Esophagus muscularis mucosa (tissue), 3 donors: ENCODE measurements at regions not wholly inside any gene's neighbourhood (a gene's known extent, or its start where the extent isn't known, plus 50 kb on each side); places are given as distances from the start of the nearest gene placed in this dataset.

Experiments
- CTCF ChIP-seq, 3 experiments: fragments of 200-600 bp in 2 of 3; fragments of 450-650 bp in 1 of 3; sonication (generic) in 2 of 3; IDR thresholded peaks; one replicate each; pipeline ENCODE4 v1.5.1; 2017 to 2019; ENCODE audit warnings: antibody characterized with exemption in 3 of 3, mild to moderate bottlenecking in 2 of 3, moderate library complexity in 1 of 3
- EP300 ChIP-seq: sonication (generic); formaldehyde crosslinking; IDR thresholded peaks from one replicate; pipeline ENCODE4 v1.6.1; 2017; ENCODE audit warnings: antibody characterized with exemption

- TF ChIP-seq EP300, result no peak
- TF ChIP-seq CTCF (IDR thresholded peaks at IDR 0.05), result no peak
Observed at GRCh38 chr16:22732400-22732799, 81.6 kb upstream of the HS3ST2 start.
